ENCODE measurements at regions not wholly inside any gene's neighbourhood (a gene's known extent, or its start where the extent isn't known, plus 50 kb on each side); places are given as distances from the start of the nearest gene placed in this dataset.

- H3K4me3 ChIP-seq (ENCODE audit: low read length) = no peak overlapping the region
- TF ChIP-seq, protein P1, sequence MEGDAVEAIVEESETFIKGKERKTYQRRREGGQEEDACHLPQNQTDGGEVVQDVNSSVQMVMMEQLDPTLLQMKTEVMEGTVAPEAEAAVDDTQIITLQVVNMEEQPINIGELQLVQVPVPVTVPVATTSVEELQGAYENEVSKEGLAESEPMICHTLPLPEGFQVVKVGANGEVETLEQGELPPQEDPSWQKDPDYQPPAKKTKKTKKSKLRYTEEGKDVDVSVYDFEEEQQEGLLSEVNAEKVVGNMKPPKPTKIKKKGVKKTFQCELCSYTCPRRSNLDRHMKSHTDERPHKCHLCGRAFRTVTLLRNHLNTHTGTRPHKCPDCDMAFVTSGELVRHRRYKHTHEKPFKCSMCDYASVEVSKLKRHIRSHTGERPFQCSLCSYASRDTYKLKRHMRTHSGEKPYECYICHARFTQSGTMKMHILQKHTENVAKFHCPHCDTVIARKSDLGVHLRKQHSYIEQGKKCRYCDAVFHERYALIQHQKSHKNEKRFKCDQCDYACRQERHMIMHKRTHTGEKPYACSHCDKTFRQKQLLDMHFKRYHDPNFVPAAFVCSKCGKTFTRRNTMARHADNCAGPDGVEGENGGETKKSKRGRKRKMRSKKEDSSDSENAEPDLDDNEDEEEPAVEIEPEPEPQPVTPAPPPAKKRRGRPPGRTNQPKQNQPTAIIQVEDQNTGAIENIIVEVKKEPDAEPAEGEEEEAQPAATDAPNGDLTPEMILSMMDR (conservative IDR thresholded peaks at IDR 0.05; ENCODE audit: low read depth, low read length) = no peak
- DNase-seq (ENCODE audit: low read depth) = peak; percentile 70
Observed at GRCh38 chr11:104390651-104391050, 226.7 kb upstream of the PDGFD start.

DNA sequence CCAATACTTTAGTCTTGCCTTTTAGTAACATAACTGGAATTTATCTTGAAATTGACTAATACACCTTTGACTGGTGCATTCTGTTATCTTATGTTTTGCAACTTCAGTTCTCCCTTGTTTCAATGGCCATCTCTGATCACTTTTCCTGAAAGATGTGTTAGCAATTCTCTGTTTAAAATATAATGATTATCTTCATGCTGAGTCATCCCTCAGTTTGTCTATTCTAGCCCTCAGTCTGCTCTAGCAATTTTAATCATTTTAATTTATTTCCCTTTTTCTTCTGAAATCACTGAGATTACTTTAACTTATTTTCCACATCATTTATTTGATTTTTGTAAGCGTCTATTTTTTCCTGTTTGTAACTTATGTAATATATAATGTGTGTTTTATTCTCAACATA lies 221.9 kb upstream of the PDGFD start:
- TF ChIP-seq, protein P1 (conservative IDR thresholded peaks at IDR 0.05; ENCODE audit: low read depth, low read length) = no peak
- DNase-seq (ENCODE audit: low read depth) = no peak
- no peak overlapping the region for H3K4me3 ChIP-seq (ENCODE audit: low read length)

GRCh38 chr11:104380358-104380757 lies 216.4 kb upstream of the PDGFD start:
- no peak for DNase-seq (ENCODE audit: low read depth)
- no peak overlapping the region for H3K4me3 ChIP-seq (ENCODE audit: low read length)
- TF ChIP-seq, protein P1 (conservative IDR thresholded peaks at IDR 0.05; ENCODE audit: low read depth, low read length) = no peak

DNA sequence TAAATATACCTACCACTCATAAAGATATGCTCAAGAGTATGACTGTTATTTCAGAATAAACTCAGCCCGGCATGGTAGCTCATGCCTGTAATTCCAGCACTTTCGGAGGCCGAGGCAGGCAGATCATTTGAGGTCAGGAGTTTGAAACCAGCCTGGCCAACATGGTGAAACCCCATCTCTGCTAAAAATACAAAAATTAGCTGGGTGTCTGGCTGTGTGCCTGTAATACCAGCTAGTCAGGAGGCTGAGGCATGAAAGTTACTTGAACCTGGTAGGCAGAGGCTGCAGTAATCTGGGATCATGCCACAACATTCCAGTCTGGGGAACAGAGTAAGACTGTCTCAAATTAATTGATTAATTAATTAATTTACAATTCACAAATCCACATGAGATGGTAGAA lies 208.2 kb upstream of the PDGFD start:
- peak; percentile 46 for DNase-seq (ENCODE audit: low read depth)
- H3K4me3 ChIP-seq (ENCODE audit: low read length) = no peak overlapping the region
- TF ChIP-seq, protein P1 (conservative IDR thresholded peaks at IDR 0.05; ENCODE audit: low read depth, low read length) = no peak

GRCh38 chr11:104370478-104370877 lies 206.5 kb upstream of the PDGFD start:
- DNase-seq (ENCODE audit: low read depth) = no peak
- no peak overlapping the region for H3K4me3 ChIP-seq (ENCODE audit: low read length)
- TF ChIP-seq, protein P1 (conservative IDR thresholded peaks at IDR 0.05; ENCODE audit: low read depth, low read length) = no peak

GRCh38 chr11:104369761-104370160 lies 205.8 kb upstream of the PDGFD start:
- H3K4me3 ChIP-seq (ENCODE audit: low read length) = no peak overlapping the region
- TF ChIP-seq, protein P1 (conservative IDR thresholded peaks at IDR 0.05; ENCODE audit: low read depth, low read length) = no peak
- DNase-seq (ENCODE audit: low read depth) = no peak

- no peak for DNase-seq (ENCODE audit: low read depth)
- TF ChIP-seq, protein P1 (conservative IDR thresholded peaks at IDR 0.05; ENCODE audit: low read depth, low read length) = no peak
- no peak overlapping the region for H3K4me3 ChIP-seq (ENCODE audit: low read length)
Observed at GRCh38 chr11:104366321-104366734, 202.4 kb upstream of the PDGFD start.
